Mucosa of descending colon (tissue), 3 donors: ENCODE measurements at regions not wholly inside any gene's neighbourhood (a gene's known extent, or its start where the extent isn't known, plus 50 kb on each side); places are given as distances from the start of the nearest gene placed in this dataset.

Source experiments
- ATAC-seq: fragments of 200-7000 bp; cut with Tn5 transposase; one replicate; pipeline ENCODE4 v1.9.1; 2020; ENCODE audit warnings: mild to moderate bottlenecking, moderate library complexity
- DNase-seq, 3 donors: peaks; one replicate each; pipeline ENCODE4 v3.0.0-alpha.2; 2020
- H3K36me3 ChIP-seq: fragments of 200-600 bp; one replicate; pipeline ENCODE4 v1.8.0; 2021; ENCODE audit warnings: low read depth, mild to moderate bottlenecking
- H3K4me1 ChIP-seq: fragments of 200-600 bp; one replicate; pipeline ENCODE4 v1.8.0; 2021; ENCODE audit warnings: low read depth, mild to moderate bottlenecking
- H3K4me3 ChIP-seq: fragments of 200-600 bp; one replicate; pipeline ENCODE4 v1.8.0; 2021; ENCODE audit warnings: mild to moderate bottlenecking
- H3K9me3 ChIP-seq: fragments of 200-600 bp; one replicate; pipeline ENCODE4 v1.8.0; 2021; ENCODE audit warnings: mild to moderate bottlenecking
- CTCF ChIP-seq: fragments of 200-600 bp; IDR thresholded peaks from one replicate; pipeline ENCODE4 v1.8.0; 2022; ENCODE audit warnings: antibody characterized with exemption, mild to moderate bottlenecking
- intact Hi-C, 2 donors: fragments of 100-400 bp; cut with DNase I in 1 of 2; cut with micrococcal nuclease in 1 of 2; formaldehyde crosslinking; loops; one replicate each; pipeline versions ENCODE4 v1.11.0 to v1.11.1; 2022; cut with DNase I, micrococcal nuclease
- donor health status: DM: no; HTN: no; CAD: no; lungs with moderate emphysema.
- donor health status: DM: no; HTN: no; CAD: no.
- donor health status: DM: no; HTN: yes; CAD: no.

GRCh38 chrX:13223868-13224567, 95.8 kb downstream of the ATXN3L start:
- peak in 1 of 3 donors; percentile 19 for DNase-seq
- H3K36me3 ChIP-seq = no peaks in the 10 kb centered on the region
- ATAC-seq = peak; percentile 88
- no peaks in the 10 kb centered on the region for H3K9me3 ChIP-seq
- no peaks in the 10 kb centered on the region for H3K4me1 ChIP-seq
- no peak overlapping the region for H3K4me3 ChIP-seq
- intact Hi-C loops = no loop called here
- no peak for TF ChIP-seq CTCF

- TF ChIP-seq CTCF = no peak
Measured at GRCh38 chrX:13220916-13221315, 98.9 kb downstream of the ATXN3L start.

GRCh38 chrX:13219991-13220764, 99.7 kb downstream of the ATXN3L start:
- Histone ChIP-seq H3K4me3 (no peak overlapping the region), H3K4me1 (no peaks in the 10 kb centered on the region), H3K36me3 (no peaks in the 10 kb centered on the region), H3K9me3 (no peaks in the 10 kb centered on the region)
- intact Hi-C loops = no loop called here
- DNase-seq = no peak
- TF ChIP-seq CTCF = no peak
- ATAC-seq = no peak

More at GRCh38 chrX:13220916-13221315, 98.9 kb downstream of the ATXN3L start:
- intact Hi-C loops = no loop called here
- peak in 1 of 3 donors; percentile 29 for DNase-seq
- Histone ChIP-seq H3K9me3 (no peaks in the 10 kb centered on the region), H3K4me3 (no peak overlapping the region), H3K4me1 (no peaks in the 10 kb centered on the region), H3K36me3 (no peaks in the 10 kb centered on the region)
- peak; percentile 37 for ATAC-seq

- intact Hi-C loops = no loop called here
- no peaks in the 10 kb centered on the region for H3K4me1 ChIP-seq
- DNase-seq (no peak), ATAC-seq (peak; percentile 40)
- no peak for TF ChIP-seq CTCF
- H3K4me3 ChIP-seq = no peak overlapping the region
- no peaks in the 10 kb centered on the region for H3K36me3 ChIP-seq
- no peaks in the 10 kb centered on the region for H3K9me3 ChIP-seq
Measured at GRCh38 chrX:13218758-13219157, 101.1 kb downstream of the ATXN3L start.

GRCh38 chrX:13216139-13216538, 103.7 kb downstream of the ATXN3L start:
- DNase-seq = no peak
- no peak for TF ChIP-seq CTCF
- Histone ChIP-seq H3K36me3 (no peaks in the 10 kb centered on the region), H3K4me1 (no peaks in the 10 kb centered on the region), H3K4me3 (no peak overlapping the region), H3K9me3 (no peaks in the 10 kb centered on the region)
- intact Hi-C loops = no loop called here
- ATAC-seq = no peak
